ENCODE measurements at regions not wholly inside any gene's neighbourhood (a gene's known extent, or its start where the extent isn't known, plus 50 kb on each side); places are given as distances from the start of the nearest gene placed in this dataset.

DNA sequence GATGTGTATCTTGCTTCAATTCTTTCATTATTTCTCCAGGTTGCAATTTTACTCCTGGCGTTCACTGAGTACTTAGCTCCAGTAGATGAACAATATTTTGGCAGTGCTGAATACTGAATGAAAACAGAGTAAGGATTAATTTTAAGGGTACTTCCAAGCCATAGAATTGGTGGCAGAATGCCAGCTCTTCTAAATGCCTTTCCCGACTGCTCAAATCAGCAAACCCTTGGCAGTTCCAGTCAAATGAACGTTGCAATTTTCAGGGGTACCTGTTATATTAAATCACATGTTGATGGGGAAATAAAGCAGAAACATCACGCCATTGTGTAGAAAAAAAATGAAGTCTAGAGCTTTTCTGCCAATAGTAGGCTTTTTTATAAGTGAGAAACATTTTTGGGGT lies 282.4 kb upstream of the RPS23 start:
- Histone ChIP-seq H3K4me2 (ENCODE audit: low read depth, low read length) (no peak overlapping the region), H4K20me1 (ENCODE audit: insufficient read depth, low read length) (no peaks in the 10 kb centered on the region), H3F3A (ENCODE audit: insufficient read depth, low read length) (no peaks in the 10 kb centered on the region), H2AFZ (ENCODE audit: low read length) (no peak overlapping the region), H3K9me3 (replicated peaks; ENCODE audit: insufficient read depth, low read length) (no peaks in the 10 kb centered on the region), H3K27ac (ENCODE audit: low read length) (no peak overlapping the region), H3K36me3 (replicated peaks; ENCODE audit: insufficient read depth, low read length) (no peaks in the 10 kb centered on the region), H3K4me3 (ENCODE audit: low read length) (no peak overlapping the region), H3K79me2 (ENCODE audit: low read length) (no peaks in the 10 kb centered on the region), H3K9ac (ENCODE audit: low read length) (no peak overlapping the region), H3K4me1 (ENCODE audit: low read length) (no peaks in the 10 kb centered on the region), H3K9me2 (replicated peaks; ENCODE audit: insufficient read depth, low read length) (no peaks in the 10 kb centered on the region), H3K27me3 (replicated peaks; ENCODE audit: insufficient read depth, low read length) (no peaks in the 10 kb centered on the region)
- no peak for DNase-seq
- TF ChIP-seq CTCF (IDR thresholded peaks at IDR 0.05; ENCODE audit: low read length) (no peak), EZH2 (optimal IDR thresholded peaks at IDR 0.05; ENCODE audit: low read depth, low read length) (no peak), EZH2phosphoT487 (IDR thresholded peaks at IDR 0.05; ENCODE audit: low read length) (no peak)

GRCh38 chr5:82551840-82552385 lies 273.8 kb upstream of the RPS23 start:
- no peaks in the 10 kb centered on the region for H3K27me3 ChIP-seq (replicated peaks; ENCODE audit: insufficient read depth, low read length)
- no peaks in the 10 kb centered on the region for H3K9me2 ChIP-seq (replicated peaks; ENCODE audit: insufficient read depth, low read length)
- no peak overlapping the region for H3K27ac ChIP-seq (ENCODE audit: low read length)
- TF ChIP-seq EZH2phosphoT487 (IDR thresholded peaks at IDR 0.05; ENCODE audit: low read length) (no peak), EZH2 (optimal IDR thresholded peaks at IDR 0.05; ENCODE audit: low read depth, low read length) (no peak), CTCF (IDR thresholded peaks at IDR 0.05; ENCODE audit: low read length) (no peak)
- DNase-seq = no peak
- no peaks in the 10 kb centered on the region for H3K79me2 ChIP-seq (ENCODE audit: low read length)
- no peaks in the 10 kb centered on the region for H3K9me3 ChIP-seq (replicated peaks; ENCODE audit: insufficient read depth, low read length)
- H3K4me3 ChIP-seq (ENCODE audit: low read length) = no peak overlapping the region
- no peak overlapping the region for H2AFZ ChIP-seq (ENCODE audit: low read length)
- H4K20me1 ChIP-seq (ENCODE audit: insufficient read depth, low read length) = no peaks in the 10 kb centered on the region
- no peaks in the 10 kb centered on the region for H3K36me3 ChIP-seq (replicated peaks; ENCODE audit: insufficient read depth, low read length)
- H3K4me1 ChIP-seq (ENCODE audit: low read length) = no peaks in the 10 kb centered on the region
- no peak overlapping the region for H3K4me2 ChIP-seq (ENCODE audit: low read depth, low read length)
- H3F3A ChIP-seq (ENCODE audit: insufficient read depth, low read length) = no peaks in the 10 kb centered on the region
- H3K9ac ChIP-seq (ENCODE audit: low read length) = no peak overlapping the region

DNA sequence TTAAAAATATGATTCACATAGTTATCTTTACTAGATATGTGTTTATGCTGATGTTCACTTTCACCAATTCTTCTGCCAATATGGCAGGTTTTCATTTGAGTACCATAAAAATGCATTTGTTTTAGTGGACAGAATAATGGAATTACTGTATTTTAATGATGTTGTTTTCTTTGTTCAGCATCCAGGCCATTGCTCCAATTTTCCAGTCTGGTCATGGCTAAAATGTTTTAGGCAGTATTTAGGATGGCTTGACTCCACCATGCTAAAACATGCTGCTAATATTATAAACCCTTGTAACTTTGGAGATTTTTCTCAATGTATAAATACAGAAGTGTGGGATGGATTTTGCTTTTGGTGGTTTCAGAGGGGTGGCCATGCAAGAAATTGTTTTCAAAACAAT lies 273.0 kb upstream of the RPS23 start:
- Histone ChIP-seq H3K4me3 (ENCODE audit: low read length) (no peak overlapping the region), H4K20me1 (ENCODE audit: insufficient read depth, low read length) (no peaks in the 10 kb centered on the region), H3K4me2 (ENCODE audit: low read depth, low read length) (no peak overlapping the region), H3F3A (ENCODE audit: insufficient read depth, low read length) (no peaks in the 10 kb centered on the region), H3K9me3 (replicated peaks; ENCODE audit: insufficient read depth, low read length) (no peaks in the 10 kb centered on the region), H3K4me1 (ENCODE audit: low read length) (no peaks in the 10 kb centered on the region), H3K9ac (ENCODE audit: low read length) (no peak overlapping the region), H3K9me2 (replicated peaks; ENCODE audit: insufficient read depth, low read length) (no peaks in the 10 kb centered on the region), H3K27me3 (replicated peaks; ENCODE audit: insufficient read depth, low read length) (no peaks in the 10 kb centered on the region), H3K36me3 (replicated peaks; ENCODE audit: insufficient read depth, low read length) (no peaks in the 10 kb centered on the region), H3K27ac (ENCODE audit: low read length) (no peak overlapping the region), H2AFZ (ENCODE audit: low read length) (no peak overlapping the region), H3K79me2 (ENCODE audit: low read length) (no peaks in the 10 kb centered on the region)
- TF ChIP-seq EZH2 (optimal IDR thresholded peaks at IDR 0.05; ENCODE audit: low read depth, low read length) = no peak
- TF ChIP-seq EZH2phosphoT487 (IDR thresholded peaks at IDR 0.05; ENCODE audit: low read length) = no peak
- no peak for TF ChIP-seq CTCF (IDR thresholded peaks at IDR 0.05; ENCODE audit: low read length)
- DNase-seq = no peak

All from MM.1S (cell line).